ENCODE measurements at regions not wholly inside any gene's neighbourhood (a gene's known extent, or its start where the extent isn't known, plus 50 kb on each side); places are given as distances from the start of the nearest gene placed in this dataset.

DNA sequence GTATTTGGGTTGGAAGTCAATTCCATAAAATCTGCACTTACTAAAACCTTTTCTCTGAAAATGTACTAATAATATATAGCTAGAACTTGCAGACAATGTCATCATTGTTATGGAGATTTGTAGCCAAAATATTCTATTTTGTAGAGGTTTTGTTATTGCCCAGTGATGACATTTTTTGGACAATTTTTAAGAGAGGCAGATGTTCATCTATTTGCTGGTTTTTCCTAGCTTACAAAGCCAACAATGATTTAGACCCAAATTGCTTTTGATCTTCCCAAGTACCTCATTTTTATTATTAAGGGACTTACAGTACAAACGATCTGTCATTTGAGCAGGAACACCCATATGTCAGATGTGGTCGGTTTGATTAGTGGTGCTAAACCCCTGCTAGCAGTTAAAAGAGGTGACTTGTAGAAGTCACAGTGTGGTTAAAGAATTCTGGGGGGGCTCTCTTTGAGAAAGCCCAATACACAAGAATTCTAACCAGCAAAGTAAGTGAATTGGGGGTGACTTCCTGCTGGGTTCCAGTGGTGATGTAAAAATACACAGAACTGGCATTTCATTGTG is 136.2 kb downstream of the KIT start:
- no peak overlapping the region for H3K4me3 ChIP-seq (ENCODE audit: low read depth, low read length)
- TF ChIP-seq, protein P1, sequence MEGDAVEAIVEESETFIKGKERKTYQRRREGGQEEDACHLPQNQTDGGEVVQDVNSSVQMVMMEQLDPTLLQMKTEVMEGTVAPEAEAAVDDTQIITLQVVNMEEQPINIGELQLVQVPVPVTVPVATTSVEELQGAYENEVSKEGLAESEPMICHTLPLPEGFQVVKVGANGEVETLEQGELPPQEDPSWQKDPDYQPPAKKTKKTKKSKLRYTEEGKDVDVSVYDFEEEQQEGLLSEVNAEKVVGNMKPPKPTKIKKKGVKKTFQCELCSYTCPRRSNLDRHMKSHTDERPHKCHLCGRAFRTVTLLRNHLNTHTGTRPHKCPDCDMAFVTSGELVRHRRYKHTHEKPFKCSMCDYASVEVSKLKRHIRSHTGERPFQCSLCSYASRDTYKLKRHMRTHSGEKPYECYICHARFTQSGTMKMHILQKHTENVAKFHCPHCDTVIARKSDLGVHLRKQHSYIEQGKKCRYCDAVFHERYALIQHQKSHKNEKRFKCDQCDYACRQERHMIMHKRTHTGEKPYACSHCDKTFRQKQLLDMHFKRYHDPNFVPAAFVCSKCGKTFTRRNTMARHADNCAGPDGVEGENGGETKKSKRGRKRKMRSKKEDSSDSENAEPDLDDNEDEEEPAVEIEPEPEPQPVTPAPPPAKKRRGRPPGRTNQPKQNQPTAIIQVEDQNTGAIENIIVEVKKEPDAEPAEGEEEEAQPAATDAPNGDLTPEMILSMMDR (IDR thresholded peaks at IDR 0.05; ENCODE audit: low read depth, low read length) = no peak
